ENCODE measurements at regions not wholly inside any gene's neighbourhood (a gene's known extent, or its start where the extent isn't known, plus 50 kb on each side); places are given as distances from the start of the nearest gene placed in this dataset.

DNA sequence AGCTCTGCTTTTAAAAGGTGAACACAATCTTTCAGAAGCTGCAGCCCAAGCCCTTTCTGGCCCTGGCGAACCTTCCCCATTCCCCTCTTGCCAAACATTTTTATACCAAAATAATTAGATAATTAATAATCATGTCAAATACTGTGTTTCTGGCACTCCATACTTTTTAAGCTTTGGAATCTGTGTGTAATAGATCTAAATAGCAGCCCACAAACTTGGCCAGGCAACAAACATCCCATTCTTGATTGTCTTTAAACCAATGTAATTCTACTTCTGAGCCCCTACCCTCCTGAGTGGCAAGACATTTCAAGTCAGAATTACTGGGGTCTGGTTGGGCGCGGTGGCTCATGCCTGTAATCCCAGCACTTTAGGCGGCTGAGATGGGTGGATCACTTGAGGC lies 137.7 kb downstream of the NAV1 start:
- TF ChIP-seq EZH2phosphoT487 (IDR thresholded peaks at IDR 0.05; ENCODE audit: insufficient read depth, low read depth) = no peak
- TF ChIP-seq EZH2 (IDR thresholded peaks at IDR 0.05; ENCODE audit: insufficient read depth, poor library complexity, severe bottlenecking) = no peak

Measured in GM23248 (cell line).